GM12864 (cell line): ENCODE measurements at regions not wholly inside any gene's neighbourhood (a gene's known extent, or its start where the extent isn't known, plus 50 kb on each side); places are given as distances from the start of the nearest gene placed in this dataset.

Experiments
- DNase-seq: peaks from one replicate; pipeline ENCODE4 v3.0.0-alpha.2; 2011; ENCODE audit warnings: low read depth
- H3K4me3 ChIP-seq: 2 replicates; pipeline ENCODE4 v1.5.1; 2011; ENCODE audit warnings: mild to moderate bottlenecking, low read depth, low read length, control low read depth
- TF ChIP-seq, protein P1 (sequence below): IDR thresholded peaks from 2 replicates; pipeline ENCODE4 v1.5.1; 2011; ENCODE audit warnings: low read depth, mild to moderate bottlenecking, moderate library complexity, low read length, control low read depth, inconsistent platforms; ENCODE audit errors: missing control alignments

DNA sequence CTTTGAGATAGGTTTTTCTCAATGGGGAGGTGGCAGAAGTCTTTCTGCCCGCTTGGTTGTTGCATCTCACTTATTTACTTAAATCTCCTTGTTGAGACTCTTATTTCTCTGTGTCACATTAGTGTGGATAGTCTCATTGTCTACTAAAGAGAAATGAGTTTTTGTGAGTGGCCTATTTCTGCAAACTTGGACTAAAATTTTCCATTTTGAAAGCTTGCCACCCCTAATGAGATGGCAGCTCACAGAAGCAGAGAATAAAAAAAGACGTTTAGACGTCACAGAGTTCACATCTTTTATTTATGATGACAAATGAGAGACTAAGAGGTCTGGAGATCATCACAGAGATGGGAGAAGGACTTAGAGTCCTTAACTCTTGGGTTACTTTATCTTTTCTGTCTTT is 262.7 kb upstream of the PHYHIPL start:
- TF ChIP-seq, protein P1, sequence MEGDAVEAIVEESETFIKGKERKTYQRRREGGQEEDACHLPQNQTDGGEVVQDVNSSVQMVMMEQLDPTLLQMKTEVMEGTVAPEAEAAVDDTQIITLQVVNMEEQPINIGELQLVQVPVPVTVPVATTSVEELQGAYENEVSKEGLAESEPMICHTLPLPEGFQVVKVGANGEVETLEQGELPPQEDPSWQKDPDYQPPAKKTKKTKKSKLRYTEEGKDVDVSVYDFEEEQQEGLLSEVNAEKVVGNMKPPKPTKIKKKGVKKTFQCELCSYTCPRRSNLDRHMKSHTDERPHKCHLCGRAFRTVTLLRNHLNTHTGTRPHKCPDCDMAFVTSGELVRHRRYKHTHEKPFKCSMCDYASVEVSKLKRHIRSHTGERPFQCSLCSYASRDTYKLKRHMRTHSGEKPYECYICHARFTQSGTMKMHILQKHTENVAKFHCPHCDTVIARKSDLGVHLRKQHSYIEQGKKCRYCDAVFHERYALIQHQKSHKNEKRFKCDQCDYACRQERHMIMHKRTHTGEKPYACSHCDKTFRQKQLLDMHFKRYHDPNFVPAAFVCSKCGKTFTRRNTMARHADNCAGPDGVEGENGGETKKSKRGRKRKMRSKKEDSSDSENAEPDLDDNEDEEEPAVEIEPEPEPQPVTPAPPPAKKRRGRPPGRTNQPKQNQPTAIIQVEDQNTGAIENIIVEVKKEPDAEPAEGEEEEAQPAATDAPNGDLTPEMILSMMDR = no peak
- no peak for DNase-seq
- H3K4me3 ChIP-seq = no peak overlapping the region

DNA sequence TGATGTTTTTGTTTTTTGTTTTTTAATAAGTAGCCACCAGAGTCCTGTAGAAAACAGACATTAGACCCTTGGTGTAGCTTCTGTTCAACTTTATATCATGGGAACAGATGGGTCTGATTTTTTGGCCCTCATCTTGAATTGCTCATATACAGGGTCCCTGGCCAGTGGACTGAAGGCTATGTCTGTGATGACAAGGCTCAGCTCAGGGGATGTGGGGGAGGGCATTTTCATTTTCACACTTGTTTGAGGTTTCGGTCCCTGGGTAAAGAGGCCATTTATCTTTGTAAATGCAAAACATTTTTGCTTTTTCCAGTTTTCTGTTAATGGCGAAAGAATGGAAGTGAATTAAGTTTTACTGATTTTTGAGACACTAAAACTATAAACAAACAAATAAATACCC is 257.6 kb upstream of the PHYHIPL start:
- no peak overlapping the region for H3K4me3 ChIP-seq
- TF ChIP-seq, protein P1 = no peak
- no peak for DNase-seq

GRCh38 chr10:58919927-58920654 is 256.4 kb upstream of the PHYHIPL start:
- TF ChIP-seq, protein P1 = no peak
- DNase-seq = no peak
- no peak overlapping the region for H3K4me3 ChIP-seq

DNA sequence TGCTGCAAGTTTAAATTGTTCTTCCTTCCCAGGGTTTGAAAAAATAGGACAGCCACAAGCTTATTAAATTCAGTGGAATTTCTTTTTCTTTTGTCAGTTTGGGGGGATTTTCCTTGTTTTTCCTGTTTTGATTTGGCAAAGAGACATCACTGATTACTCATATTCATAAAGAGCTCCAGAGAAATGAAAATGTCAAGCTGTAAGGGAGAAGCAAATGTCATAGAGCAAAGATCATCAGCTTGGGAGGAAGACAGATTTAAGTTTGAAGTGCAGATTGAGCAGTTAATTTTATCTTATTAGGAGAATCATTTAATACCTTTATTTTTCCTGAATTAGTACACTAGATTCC is 255.8 kb upstream of the PHYHIPL start:
- no peak overlapping the region for H3K4me3 ChIP-seq
- TF ChIP-seq, protein P1 = no peak
- DNase-seq = no peak

GRCh38 chr10:58921421-58921855 is 255.0 kb upstream of the PHYHIPL start:
- DNase-seq = no peak
- H3K4me3 ChIP-seq = no peak overlapping the region
- TF ChIP-seq, protein P1 = no peak

DNA sequence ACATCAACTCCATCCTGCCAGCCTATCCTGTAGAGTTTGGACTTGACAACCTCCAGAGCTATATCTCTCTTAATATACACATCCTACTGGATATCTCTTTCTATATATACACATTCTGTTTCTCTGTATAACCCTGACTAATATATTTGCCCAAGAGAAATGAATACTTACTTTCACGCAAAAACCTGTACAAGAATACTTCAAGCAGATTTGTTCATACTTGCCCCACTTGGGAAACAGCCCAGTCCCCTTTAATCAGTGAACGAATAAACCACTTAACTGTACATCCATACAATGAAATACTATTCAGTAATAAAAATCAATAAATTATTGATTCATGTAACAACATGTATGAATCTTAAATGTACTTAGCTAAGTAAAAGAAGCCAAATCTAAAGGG is 251.1 kb upstream of the PHYHIPL start:
- no peak overlapping the region for H3K4me3 ChIP-seq
- TF ChIP-seq, protein P1 = no peak
- DNase-seq = no peak

GRCh38 chr10:58930500-58930899 is 245.9 kb upstream of the PHYHIPL start:
- DNase-seq = no peak
- TF ChIP-seq, protein P1 = no peak
- H3K4me3 ChIP-seq = no peak overlapping the region
